ENCODE measurements at regions not wholly inside any gene's neighbourhood (a gene's known extent, or its start where the extent isn't known, plus 50 kb on each side); places are given as distances from the start of the nearest gene placed in this dataset.
A peak's percentile ranks its signal among the peaks of the same experiment; 100 is the strongest.

DNA sequence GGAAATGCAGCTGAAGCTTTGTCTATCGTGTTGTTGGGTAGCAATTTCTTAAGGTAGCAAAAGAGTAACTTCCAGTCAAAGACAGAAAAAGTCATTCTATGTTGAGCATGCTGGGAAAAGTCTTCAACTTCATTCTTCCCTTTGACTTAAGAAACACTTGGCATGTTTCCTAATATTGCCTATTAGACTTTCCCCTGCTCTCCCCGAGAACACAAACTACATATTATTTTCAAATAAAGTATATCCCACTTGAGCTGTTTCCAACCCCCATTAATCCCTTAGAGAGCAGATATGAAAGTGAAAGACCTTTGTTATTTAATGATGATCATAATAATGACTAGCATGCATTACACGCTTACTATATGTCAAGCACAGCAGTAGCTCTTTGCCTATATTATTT is 136.0 kb upstream of the SPOPL start:
- H3K36me3 ChIP-seq (ENCODE audit: low read depth) = no peaks in the 10 kb centered on the region
- no peaks in the 10 kb centered on the region for H3K79me2 ChIP-seq (ENCODE audit: low read depth)
- H3K4me2 ChIP-seq = no peak overlapping the region
- H3K9me3 ChIP-seq (ENCODE audit: insufficient read depth, low read depth) = no peaks in the 10 kb centered on the region
- H3F3A ChIP-seq (ENCODE audit: insufficient read depth, low read depth) = no peaks in the 10 kb centered on the region; the same call in 1 of the 2 replicates
- no peaks in the 10 kb centered on the region for H3K4me1 ChIP-seq (replicated peaks; ENCODE audit: insufficient read depth)
- no peak overlapping the region for H2AFZ ChIP-seq
- no TSS peak for BruUV-seq (replicated peaks)
- H3K4me3 ChIP-seq = no peak overlapping the region
- no peaks in the 10 kb centered on the region for H4K20me1 ChIP-seq (ENCODE audit: insufficient read depth)
- intact Hi-C loops (cut with micrococcal nuclease; ENCODE audit: unreplicated experiment) = no loop called here
- CTCF ChIA-PET = no interaction called here
- H3K27me3 ChIP-seq (ENCODE audit: insufficient read depth, low read depth) = no peaks in the 10 kb centered on the region
- H3K27ac ChIP-seq = no peak overlapping the region
- H3K9me2 ChIP-seq (ENCODE audit: insufficient read depth) = no peaks in the 10 kb centered on the region
- POLR2A ChIA-PET (ENCODE audit: unreplicated experiment) = no interaction called here
- TF ChIP-seq EZH2 (IDR thresholded peaks at IDR 0.05; ENCODE audit: low read depth) = no peak
- TF ChIP-seq, protein P1, sequence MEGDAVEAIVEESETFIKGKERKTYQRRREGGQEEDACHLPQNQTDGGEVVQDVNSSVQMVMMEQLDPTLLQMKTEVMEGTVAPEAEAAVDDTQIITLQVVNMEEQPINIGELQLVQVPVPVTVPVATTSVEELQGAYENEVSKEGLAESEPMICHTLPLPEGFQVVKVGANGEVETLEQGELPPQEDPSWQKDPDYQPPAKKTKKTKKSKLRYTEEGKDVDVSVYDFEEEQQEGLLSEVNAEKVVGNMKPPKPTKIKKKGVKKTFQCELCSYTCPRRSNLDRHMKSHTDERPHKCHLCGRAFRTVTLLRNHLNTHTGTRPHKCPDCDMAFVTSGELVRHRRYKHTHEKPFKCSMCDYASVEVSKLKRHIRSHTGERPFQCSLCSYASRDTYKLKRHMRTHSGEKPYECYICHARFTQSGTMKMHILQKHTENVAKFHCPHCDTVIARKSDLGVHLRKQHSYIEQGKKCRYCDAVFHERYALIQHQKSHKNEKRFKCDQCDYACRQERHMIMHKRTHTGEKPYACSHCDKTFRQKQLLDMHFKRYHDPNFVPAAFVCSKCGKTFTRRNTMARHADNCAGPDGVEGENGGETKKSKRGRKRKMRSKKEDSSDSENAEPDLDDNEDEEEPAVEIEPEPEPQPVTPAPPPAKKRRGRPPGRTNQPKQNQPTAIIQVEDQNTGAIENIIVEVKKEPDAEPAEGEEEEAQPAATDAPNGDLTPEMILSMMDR (conservative IDR thresholded peaks at IDR 0.05) = no peak
- no peak for DNase-seq

DNA sequence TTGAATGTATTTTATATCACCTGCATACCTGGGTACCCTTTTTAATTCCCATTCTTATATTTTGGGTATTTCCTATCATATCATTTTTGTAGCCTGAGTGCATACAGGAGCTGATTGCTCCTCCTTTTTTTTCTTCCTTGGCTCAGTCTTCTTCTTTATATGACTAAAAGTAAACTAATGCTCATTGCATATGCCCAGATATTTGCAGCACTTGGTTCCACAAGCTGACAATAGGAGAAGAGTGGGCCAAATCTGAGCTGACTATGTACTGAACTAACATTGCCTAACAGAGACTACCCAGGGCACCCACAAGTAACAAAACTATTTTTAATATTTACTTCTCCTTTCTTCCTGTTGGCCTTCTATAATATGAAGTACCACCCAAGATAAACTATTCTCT is 131.7 kb upstream of the SPOPL start:
- no peak overlapping the region for H3K4me2 ChIP-seq
- H3K27me3 ChIP-seq (ENCODE audit: insufficient read depth, low read depth) = no peaks in the 10 kb centered on the region
- CTCF ChIA-PET = no interaction called here
- H3K9me3 ChIP-seq (ENCODE audit: insufficient read depth, low read depth) = no peaks in the 10 kb centered on the region
- no peaks in the 10 kb centered on the region for H4K20me1 ChIP-seq (ENCODE audit: insufficient read depth)
- H3K9me2 ChIP-seq (ENCODE audit: insufficient read depth) = no peaks in the 10 kb centered on the region
- no peak overlapping the region for H3K27ac ChIP-seq
- intact Hi-C loops (cut with micrococcal nuclease; ENCODE audit: unreplicated experiment) = loop anchor here (5.0 to 10.0 kb wide), 3 partner anchors 275 to 503 kb away; no protein-coding TSS in a partner anchor
- TF ChIP-seq, protein P1 (conservative IDR thresholded peaks at IDR 0.05) = no peak
- TF ChIP-seq EZH2 (IDR thresholded peaks at IDR 0.05; ENCODE audit: low read depth) = no peak
- no peak overlapping the region for H2AFZ ChIP-seq
- H3K4me1 ChIP-seq (replicated peaks; ENCODE audit: insufficient read depth) = no peaks in the 10 kb centered on the region
- no peaks in the 10 kb centered on the region for H3K79me2 ChIP-seq (ENCODE audit: low read depth)
- no peaks in the 10 kb centered on the region; the same call in 1 of the 2 replicates for H3F3A ChIP-seq (ENCODE audit: insufficient read depth, low read depth)
- DNase-seq = no peak
- BruUV-seq (replicated peaks) = no TSS peak
- H3K36me3 ChIP-seq (ENCODE audit: low read depth) = no peaks in the 10 kb centered on the region
- POLR2A ChIA-PET (ENCODE audit: unreplicated experiment) = no interaction called here
- no peak overlapping the region for H3K4me3 ChIP-seq

DNA sequence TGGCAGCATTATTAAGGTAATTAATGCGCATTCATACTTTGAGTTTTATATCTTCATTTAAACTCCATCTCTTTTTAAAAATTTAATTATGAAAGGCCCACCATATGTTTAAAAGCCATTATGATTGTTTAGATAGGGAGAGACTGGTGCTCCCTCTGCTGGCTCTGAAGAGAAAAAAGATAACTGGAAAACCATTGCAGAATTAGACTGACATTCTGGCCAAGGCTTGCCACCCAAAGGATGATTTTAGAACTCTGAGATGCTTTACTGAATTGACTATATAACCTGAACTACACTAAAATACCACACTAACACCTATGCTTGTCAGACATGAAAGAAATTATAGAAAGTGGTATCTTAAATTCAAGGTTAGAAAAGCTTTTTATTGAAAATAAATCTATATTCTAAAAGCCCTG is 127.6 kb upstream of the SPOPL start:
- Histone ChIP-seq H3K79me2 (ENCODE audit: low read depth) (no peaks in the 10 kb centered on the region), H3K36me3 (ENCODE audit: low read depth) (no peaks in the 10 kb centered on the region), H3K27me3 (ENCODE audit: insufficient read depth, low read depth) (no peaks in the 10 kb centered on the region), H3K9me3 (ENCODE audit: insufficient read depth, low read depth) (no peaks in the 10 kb centered on the region), H3K27ac (no peak overlapping the region), H3K4me3 (no peak overlapping the region), H3K9me2 (ENCODE audit: insufficient read depth) (no peaks in the 10 kb centered on the region), H3F3A (ENCODE audit: insufficient read depth, low read depth) (no peaks in the 10 kb centered on the region), H4K20me1 (ENCODE audit: insufficient read depth) (no peaks in the 10 kb centered on the region), H3K4me1 (replicated peaks; ENCODE audit: insufficient read depth) (no peaks in the 10 kb centered on the region), H3K4me2 (no peak overlapping the region), H2AFZ (no peak overlapping the region)
- no TSS peak for BruUV-seq (replicated peaks)
- TF ChIP-seq, protein P1 (conservative IDR thresholded peaks at IDR 0.05) = peak; percentile 80
- no peak for TF ChIP-seq EZH2 (IDR thresholded peaks at IDR 0.05; ENCODE audit: low read depth)
- intact Hi-C loops (cut with micrococcal nuclease; ENCODE audit: unreplicated experiment) = loop anchor here (1.0 to 10.0 kb wide), 6 partner anchors 279 to 507 kb away; no protein-coding TSS in a partner anchor
- CTCF ChIA-PET = interaction anchor here (0.6 kb wide), 3 partner anchors 410 to 511 kb away, joined by 3 to 4 read pairs (median 4); partner anchors contain the start of gene HNMT
- POLR2A ChIA-PET (ENCODE audit: unreplicated experiment) = no interaction called here
- DNase-seq = no peak
